ENCODE measurements at regions not wholly inside any gene's neighbourhood (a gene's known extent, or its start where the extent isn't known, plus 50 kb on each side); places are given as distances from the start of the nearest gene placed in this dataset.
"Not testable (repeated sequence)": the region's sequence is repeated elsewhere in the genome, so short reads cannot be mapped to it uniquely, and the experiment has no call there.

- H3K9me3 ChIP-seq, result peaks cover 0 to 27% (median 7%) of the 10 kb centered on the region in 4 donors
- WGBS, 2 donors, result 66 to 75% methylated on average over 3 of the region's 3 CpGs
- no peaks in the 10 kb centered on the region for H3K36me3 ChIP-seq
- no peak for DNase-seq (ENCODE audit: low spot score in 2 of 2)
- H3K27me3 ChIP-seq, result no peaks in the 10 kb centered on the region
- no peaks in the 10 kb centered on the region for H3K4me1 ChIP-seq
- H3K27ac ChIP-seq, result no peak overlapping the region
- no peak for TF ChIP-seq EP300 (IDR thresholded peaks at IDR 0.05)
- H3K4me3 ChIP-seq, result no peak overlapping the region
These were observed 86.2 kb downstream of the SLC25A46 start for GRCh38 chr5:110824936-110825441.

GRCh38 chr5:110832683-110833082 lies 93.9 kb downstream of the SLC25A46 start:
- DNase-seq (ENCODE audit: low spot score in 2 of 2), result no peak
- H3K27ac ChIP-seq, result no peak overlapping the region
- no peak overlapping the region for H3K4me3 ChIP-seq
- H3K36me3 ChIP-seq, result no peaks in the 10 kb centered on the region
- TF ChIP-seq POLR2A (IDR thresholded peaks at IDR 0.05), result no peak
- WGBS, 2 donors, result 88 to 91% methylated on average over 4 of the region's 4 CpGs
- H3K27me3 ChIP-seq, result no peaks in the 10 kb centered on the region
- peaks cover 0 to 7% (median 0%) of the 10 kb centered on the region in 4 donors for H3K9me3 ChIP-seq
- H3K4me1 ChIP-seq, result no peaks in the 10 kb centered on the region

GRCh38 chr5:110834933-110835332 lies 96.1 kb downstream of the SLC25A46 start:
- H3K27ac ChIP-seq; H3K27me3 ChIP-seq; H3K4me3 ChIP-seq; H3K9me3 ChIP-seq; H3K4me1 ChIP-seq; H3K36me3 ChIP-seq; DNase-seq (ENCODE audit: low spot score in 2 of 2): not testable (repeated sequence)
- WGBS, 2 donors, result 78 to 80% methylated on average over 4 of the region's 4 CpGs

DNA sequence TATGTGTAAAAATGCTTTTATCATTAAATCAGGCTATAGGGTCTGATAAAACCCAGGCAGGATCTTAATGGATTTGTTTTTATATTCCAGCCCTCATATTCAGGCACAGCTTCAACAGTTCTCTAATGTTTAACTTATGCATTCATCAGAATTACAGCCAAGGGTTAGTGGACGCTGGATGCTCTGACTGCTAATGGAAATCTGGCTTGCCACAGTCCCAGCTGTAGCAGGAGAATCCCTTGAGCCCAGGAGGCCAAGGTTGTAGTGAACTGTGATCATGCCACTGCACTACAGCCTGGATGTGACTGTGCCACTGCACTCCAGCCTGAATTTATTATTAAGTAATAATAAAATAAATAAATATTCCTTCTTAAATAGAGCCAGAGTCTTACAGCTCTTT lies 98.0 kb downstream of the SLC25A46 start:
- no peaks in the 10 kb centered on the region for H3K4me1 ChIP-seq
- no peaks in the 10 kb centered on the region for H3K9me3 ChIP-seq
- H3K4me3 ChIP-seq, result no peak overlapping the region
- DNase-seq (ENCODE audit: low spot score in 2 of 2), result no peak
- TF ChIP-seq POLR2A (IDR thresholded peaks at IDR 0.05), result no peak
- TF ChIP-seq EP300 (IDR thresholded peaks at IDR 0.05), result no peak
- TF ChIP-seq, protein P1, sequence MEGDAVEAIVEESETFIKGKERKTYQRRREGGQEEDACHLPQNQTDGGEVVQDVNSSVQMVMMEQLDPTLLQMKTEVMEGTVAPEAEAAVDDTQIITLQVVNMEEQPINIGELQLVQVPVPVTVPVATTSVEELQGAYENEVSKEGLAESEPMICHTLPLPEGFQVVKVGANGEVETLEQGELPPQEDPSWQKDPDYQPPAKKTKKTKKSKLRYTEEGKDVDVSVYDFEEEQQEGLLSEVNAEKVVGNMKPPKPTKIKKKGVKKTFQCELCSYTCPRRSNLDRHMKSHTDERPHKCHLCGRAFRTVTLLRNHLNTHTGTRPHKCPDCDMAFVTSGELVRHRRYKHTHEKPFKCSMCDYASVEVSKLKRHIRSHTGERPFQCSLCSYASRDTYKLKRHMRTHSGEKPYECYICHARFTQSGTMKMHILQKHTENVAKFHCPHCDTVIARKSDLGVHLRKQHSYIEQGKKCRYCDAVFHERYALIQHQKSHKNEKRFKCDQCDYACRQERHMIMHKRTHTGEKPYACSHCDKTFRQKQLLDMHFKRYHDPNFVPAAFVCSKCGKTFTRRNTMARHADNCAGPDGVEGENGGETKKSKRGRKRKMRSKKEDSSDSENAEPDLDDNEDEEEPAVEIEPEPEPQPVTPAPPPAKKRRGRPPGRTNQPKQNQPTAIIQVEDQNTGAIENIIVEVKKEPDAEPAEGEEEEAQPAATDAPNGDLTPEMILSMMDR (IDR thresholded peaks at IDR 0.05), result no peak
- 59 to 62% methylated on average over 1 of the region's 1 CpG for WGBS, 2 donors
- H3K27me3 ChIP-seq, result no peaks in the 10 kb centered on the region
- no peak overlapping the region for H3K27ac ChIP-seq
- H3K36me3 ChIP-seq, result no peaks in the 10 kb centered on the region

DNA sequence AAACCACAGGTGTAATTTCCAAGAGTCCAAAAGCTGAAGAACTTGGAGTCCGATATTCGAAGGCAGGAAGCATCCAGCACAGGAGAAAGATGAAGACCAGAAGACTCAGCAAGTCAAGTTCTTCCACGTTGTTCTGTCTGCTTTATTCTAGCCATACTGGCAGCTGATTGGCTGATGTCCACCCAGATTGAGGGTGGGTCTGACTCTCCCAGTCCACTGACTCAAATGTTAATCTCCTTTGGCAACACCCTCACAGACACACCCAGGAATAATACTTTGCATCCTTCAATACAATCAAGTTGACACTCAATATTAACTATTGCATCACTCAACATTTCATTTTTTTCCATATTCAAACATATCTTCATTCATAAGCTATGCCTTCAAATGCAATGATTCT lies 99.5 kb downstream of the SLC25A46 start:
- H3K4me3 ChIP-seq; DNase-seq (ENCODE audit: low spot score in 2 of 2); H3K36me3 ChIP-seq; H3K27ac ChIP-seq; H3K9me3 ChIP-seq; H3K4me1 ChIP-seq; H3K27me3 ChIP-seq: not testable (repeated sequence)
- WGBS, 2 donors, result 77 to 87% methylated on average over 3 of the region's 3 CpGs

GRCh38 chr5:110838961-110839360 lies 100.2 kb downstream of the SLC25A46 start:
- Histone ChIP-seq H3K27me3 (no peaks in the 10 kb centered on the region), H3K4me3 (no peak overlapping the region), H3K4me1 (no peaks in the 10 kb centered on the region), H3K36me3 (no peaks in the 10 kb centered on the region), H3K9me3 (no peaks in the 10 kb centered on the region), H3K27ac (no peak overlapping the region)
- TF ChIP-seq, protein P1 (IDR thresholded peaks at IDR 0.05), result no peak
- TF ChIP-seq POLR2A (IDR thresholded peaks at IDR 0.05) (no peak), EP300 (IDR thresholded peaks at IDR 0.05) (no peak)
- 46 to 47% methylated on average over 3 of the region's 3 CpGs for WGBS, 2 donors
- no peak for DNase-seq (ENCODE audit: low spot score in 2 of 2)

- no peak for DNase-seq (ENCODE audit: low spot score in 2 of 2)
- WGBS, 2 donors, result 86 to 88% methylated on average over 7 of the region's 7 CpGs
- no peak overlapping the region for H3K27ac ChIP-seq
These were observed 101.6 kb downstream of the SLC25A46 start for GRCh38 chr5:110840347-110840960.

More at GRCh38 chr5:110840347-110840960, 101.6 kb downstream of the SLC25A46 start:
- H3K36me3 ChIP-seq, result no peaks in the 10 kb centered on the region
- no peaks in the 10 kb centered on the region for H3K4me1 ChIP-seq
- TF ChIP-seq, protein P1 (IDR thresholded peaks at IDR 0.05), result no peak
- TF ChIP-seq EP300 (IDR thresholded peaks at IDR 0.05) (no peak), POLR2A (IDR thresholded peaks at IDR 0.05) (no peak)
- H3K9me3 ChIP-seq, result no peaks in the 10 kb centered on the region
- H3K4me3 ChIP-seq, result no peak overlapping the region
- no peaks in the 10 kb centered on the region for H3K27me3 ChIP-seq

Data from tibial nerve (tissue), 4 donors.